GM18867 (cell line): ENCODE measurements at regions not wholly inside any gene's neighbourhood (a gene's known extent, or its start where the extent isn't known, plus 50 kb on each side); places are given as distances from the start of the nearest gene placed in this dataset.

ENCODE experiments used
- ATAC-seq: cut with Tn5 transposase; IDR thresholded peaks from one replicate; pipeline ENCODE4 v1.9.1; 2021; ENCODE audit warnings: mild to moderate bottlenecking, moderate library complexity; ENCODE audit not compliant: unreplicated experiment

DNA sequence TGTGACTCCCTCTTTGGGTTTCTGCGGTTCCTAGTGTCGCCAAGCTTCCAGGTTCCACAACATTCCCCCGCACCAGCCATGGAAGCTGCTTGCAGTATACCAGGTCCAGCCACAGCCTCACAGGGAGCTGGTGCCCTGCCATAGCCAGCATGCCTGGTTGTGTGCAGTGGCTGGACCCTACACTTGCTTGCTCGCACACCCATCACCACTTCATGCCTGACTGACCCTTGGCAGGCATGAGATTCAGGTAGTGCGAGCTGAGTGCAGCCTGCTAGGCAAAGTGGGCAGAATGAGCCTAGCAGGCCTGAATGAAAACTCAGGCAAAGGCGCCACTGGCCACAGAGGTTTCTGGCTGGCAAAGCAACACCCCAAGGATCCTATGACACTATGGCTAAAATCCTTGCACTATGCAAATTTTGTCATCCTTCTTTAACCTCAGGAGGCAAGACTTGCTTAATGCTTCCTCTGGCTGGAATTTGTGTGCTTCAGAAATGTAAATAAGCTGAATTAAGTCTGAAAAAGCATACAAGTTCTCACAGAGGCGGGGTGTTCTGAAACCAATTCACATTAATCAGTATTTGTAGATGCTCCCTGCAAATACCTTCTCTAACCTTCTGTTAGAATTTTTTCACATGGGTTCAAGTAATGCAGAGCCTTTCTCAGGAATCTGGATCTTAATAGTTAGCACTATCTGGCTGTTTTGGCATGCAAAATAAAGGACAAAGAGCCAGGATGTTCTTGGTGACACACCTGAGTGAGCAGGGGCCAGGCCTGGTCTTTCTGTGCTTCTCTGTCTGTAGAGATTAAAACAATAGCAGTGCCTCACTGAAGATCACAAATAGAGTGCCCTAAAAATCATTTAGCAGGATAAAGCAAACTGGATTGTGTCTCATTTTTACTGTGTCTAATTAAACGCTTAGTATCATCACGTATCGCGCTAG, 256.9 kb downstream of the GPATCH2 start:
- ATAC-seq = no peak

DNA sequence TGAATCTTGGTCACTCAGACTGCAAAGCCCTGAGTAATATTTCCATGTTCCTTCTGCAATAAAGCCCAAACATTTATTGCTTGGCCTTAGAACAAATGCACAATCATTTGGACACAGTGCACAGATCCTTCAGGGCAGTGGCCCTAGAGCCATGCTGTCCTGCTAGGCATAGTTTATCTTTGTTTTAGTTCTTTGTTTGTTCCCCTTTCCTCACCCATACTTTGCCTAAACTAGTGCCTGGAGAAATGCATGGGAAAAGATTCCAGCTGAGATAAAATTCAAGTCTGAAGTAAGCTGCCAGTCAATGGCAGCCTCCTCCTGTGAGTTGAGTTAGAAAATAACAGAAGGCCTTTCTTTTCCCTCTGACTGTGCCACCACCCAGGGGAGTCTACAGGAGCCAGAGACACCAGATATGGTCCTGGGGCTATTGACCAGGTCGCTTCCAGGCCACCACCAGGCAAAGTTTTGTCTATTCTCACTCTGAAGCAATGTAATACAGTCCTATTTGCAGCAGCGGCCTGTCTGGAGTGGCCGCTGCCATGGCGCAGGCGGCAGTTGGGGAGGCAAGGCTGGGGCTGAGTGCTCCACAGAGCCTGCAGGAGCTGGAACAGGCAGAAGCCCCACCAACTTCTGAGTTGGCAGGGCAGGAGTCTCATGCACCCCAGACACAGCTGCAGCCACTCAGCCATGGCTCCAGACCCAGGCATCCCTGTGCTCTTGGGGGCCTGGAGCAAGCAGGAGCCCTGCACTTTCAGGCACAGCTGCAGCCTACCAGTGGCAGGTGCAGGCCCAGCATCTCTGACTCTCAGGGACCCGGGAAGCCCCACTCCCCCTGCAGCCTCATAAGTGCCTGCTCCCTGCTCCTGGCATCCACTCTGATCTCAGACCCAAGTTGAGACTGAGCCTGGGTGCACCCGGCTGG, 258.6 kb downstream of the GPATCH2 start:
- no peak for ATAC-seq

DNA sequence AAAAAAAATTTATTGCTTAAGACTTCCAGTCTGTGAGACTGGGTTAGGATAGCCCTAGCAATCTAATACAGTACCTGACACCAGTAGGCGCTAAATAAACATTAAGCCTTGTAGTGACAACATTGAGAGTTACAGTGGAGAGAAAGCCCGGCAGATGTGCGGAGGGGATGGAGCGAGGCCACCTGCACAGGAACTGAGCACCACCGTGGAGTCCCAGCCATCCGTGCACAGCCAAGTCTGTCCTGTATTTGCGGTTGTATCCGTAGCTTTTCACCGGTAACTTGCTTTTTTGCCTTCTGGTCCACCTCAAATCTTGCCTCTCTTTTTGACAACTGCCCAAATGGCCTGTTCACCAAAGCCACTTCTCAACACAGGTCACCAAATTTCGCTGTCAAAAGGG, 260.1 kb downstream of the GPATCH2 start:
- no peak for ATAC-seq

DNA sequence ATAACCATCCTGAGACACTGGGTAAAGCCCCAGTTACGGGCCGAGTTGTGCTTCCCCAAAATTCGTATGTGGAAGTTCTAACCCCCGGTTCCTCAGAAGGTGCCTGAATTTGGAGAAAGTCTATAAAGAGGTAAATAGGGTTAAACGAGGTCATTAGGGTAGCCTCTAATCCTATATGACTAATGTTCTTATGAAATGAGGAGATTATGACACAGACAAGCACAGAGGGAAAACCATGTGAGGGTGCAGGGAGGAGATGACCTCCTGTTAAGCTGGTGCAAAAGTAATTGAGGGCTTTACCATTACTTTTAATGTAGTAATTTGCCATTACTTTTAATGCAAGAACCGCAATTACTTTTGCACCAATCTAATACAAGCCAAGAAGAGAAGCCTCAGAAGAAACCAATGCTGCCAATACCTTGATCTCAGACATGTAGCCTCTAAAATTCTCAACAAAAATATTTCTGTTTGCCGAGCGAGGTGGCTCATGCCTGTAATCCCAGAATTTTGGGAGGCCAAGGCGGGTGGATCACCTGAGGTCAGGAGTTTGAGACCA, 260.8 kb downstream of the GPATCH2 start:
- ATAC-seq = peak; percentile 2

DNA sequence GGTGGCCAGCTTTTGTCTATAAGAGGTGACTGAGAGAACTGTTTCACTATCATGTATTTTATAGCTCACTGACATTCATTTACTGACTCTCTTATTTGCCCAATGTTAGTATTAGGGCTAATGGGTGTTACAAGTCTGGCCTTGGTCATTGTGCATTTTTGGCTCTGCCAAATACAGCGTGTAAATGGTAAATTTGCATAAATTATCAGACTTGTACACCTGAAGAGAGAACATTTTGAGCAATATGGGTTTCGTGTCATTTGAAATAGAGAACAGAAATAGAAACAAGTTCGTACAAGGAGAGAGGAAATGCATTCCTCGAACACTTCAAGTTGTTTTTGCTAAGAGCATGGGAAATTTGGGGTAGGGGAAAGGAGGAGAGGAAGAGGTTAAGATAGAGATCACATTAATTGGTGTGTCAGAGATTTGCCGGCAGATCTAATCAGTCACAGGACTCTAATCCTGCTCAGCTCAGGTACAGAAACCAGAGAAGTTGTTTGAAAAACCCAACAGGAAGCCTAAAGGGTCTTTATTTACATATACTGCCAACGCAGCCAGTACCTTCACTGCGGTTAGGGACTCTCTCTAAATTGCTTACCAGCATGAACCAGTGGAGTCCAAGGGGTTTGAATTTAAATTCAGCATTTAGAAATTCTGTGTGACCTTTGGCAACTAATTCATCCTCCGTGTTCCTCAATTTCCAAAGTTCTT, 261.5 kb downstream of the GPATCH2 start:
- peak; percentile 95 for ATAC-seq

DNA sequence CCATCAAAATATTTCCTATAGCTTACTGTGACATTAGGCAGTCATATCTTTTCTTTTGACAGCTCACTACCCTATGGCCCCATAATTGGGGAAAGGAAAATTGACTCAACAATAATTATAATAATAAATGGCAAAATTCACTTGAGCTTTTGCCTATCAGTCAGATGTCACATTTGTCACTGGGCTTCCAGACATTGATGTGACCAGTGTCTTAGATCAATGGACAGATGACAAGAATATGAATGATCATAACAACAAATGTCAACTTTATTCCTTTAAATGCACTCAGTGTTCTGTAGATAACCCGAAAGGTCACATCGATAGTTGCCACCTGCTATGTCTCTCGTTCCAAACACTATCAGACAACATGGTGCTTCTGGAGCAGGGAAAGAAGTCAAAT, 266.7 kb downstream of the GPATCH2 start:
- no peak for ATAC-seq

DNA sequence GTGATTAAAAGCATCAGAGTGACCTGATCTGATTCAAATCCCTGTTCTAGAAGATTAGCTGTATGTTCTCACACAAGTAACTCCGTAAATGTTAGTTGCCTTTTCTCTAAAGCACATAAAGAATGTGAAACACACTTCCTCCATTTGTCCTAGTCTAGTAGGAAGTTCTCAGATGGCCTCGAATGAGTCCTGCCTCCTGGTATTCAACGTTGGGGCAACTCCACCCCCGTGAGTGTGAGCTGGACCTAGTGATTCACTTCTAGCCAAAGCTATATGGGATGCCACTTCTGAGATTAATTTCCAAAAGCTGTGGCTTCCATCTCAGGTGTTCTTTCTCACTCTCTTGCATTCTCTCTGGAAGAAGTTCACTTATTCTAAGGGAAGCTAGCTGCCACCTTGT, 267.6 kb downstream of the GPATCH2 start:
- ATAC-seq = no peak

DNA sequence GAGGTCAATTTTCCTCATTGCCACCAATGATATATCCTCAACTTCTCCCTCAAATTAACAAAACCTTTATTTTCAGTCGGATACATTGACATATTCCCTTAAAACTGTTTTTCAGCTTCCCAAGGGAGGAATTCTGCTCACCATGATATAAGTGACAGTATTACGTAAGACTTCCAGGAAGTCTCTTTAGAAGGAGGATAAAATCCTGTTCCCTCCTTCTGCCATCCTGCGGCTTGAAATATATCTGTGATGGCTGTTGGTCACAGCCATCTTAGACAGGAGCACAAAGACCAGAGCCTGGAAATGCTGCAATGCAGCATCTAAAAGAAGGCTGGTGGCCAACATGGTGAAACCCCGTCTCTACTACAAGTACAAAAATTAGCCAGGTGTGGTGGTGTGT, 270.4 kb downstream of the GPATCH2 start:
- no peak for ATAC-seq

DNA sequence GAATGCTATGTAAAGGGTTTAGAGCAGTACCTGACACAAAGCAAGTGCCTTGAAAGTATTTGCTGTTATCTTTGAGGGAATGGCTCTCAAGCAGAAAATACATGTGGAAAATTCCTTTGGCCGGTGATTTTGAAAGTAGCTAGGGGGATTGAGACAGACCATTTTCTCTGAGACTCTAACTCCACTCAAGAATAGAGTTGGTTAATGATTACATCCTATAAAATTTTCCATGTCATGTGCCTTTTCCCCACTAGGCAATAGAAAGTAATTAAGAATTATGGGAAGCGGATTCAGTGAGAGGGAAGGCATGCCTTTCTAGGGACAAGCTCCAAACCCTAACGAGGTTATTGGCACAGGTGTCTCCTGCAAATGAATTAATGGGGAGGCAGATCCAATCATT, 276.0 kb downstream of the GPATCH2 start:
- no peak for ATAC-seq

DNA sequence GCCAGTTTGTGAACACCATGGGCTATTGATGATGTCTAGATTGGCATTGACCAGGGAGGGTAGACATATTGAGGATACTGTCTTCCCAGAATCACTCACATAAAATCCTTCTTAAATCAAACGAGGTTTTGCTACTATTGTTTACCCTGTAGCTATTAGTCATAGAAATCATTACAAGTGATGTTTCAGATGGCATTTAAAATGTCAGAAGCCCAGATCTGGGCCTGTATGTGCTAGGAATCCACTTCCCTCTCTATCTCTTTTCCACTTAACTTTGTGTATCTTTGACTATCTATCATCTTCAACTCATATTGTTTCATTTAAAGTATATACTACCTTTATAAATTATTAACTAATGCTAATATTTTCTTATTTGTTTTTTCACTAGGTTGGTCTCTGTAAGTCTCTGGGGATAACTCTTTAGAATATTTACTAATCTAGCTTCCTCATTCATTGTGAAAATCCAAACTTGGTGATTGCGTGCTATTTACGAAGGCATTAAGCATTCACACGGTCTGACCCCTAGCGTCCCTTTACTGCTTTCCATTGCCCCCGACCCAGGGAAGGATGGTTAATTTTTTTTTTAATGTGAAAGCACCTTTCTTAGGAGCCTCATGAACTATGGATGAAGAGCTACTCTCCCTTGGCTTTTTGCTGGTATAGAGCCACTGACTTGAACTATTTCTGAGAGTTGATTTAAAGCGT, 281.8 kb downstream of the GPATCH2 start:
- no peak for ATAC-seq

DNA sequence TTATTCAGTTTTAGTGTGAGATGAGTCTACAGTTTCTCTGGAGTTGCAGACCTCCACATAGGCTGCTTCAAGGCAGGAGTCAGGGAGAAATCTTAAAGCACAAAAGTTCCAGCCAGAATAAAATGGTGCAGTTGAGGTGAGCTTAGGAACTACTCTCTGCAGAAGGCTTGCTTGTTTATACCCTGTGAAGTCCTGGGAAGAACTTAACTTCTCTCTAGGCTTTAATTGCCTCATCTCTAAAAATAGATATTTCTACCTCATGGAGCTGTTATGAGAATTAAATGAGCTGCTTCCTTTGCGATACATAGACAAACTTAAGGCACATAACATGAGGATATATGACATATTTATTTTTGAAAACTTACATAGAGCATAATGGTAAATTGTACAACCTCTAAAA, 286.2 kb downstream of the GPATCH2 start:
- ATAC-seq = no peak

DNA sequence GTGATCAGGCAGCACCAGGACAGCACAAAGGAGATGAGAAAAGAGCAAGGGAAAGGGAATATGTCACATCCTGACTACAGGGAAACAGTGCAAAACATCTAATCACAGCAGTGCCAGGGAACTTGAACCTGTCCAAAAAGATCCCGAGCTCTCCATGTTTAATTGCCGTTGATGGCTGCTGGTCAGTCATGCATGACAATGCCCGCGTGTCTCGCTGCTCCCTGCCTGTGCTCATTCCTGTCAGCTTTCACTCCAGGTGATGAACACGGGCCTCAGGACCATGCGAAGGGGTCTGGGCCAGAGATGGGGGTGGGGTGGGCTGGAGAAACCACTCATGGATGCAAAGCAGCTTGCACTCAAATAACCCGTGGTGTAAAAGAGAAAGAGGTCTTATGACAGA, 287.0 kb downstream of the GPATCH2 start:
- ATAC-seq = no peak

DNA sequence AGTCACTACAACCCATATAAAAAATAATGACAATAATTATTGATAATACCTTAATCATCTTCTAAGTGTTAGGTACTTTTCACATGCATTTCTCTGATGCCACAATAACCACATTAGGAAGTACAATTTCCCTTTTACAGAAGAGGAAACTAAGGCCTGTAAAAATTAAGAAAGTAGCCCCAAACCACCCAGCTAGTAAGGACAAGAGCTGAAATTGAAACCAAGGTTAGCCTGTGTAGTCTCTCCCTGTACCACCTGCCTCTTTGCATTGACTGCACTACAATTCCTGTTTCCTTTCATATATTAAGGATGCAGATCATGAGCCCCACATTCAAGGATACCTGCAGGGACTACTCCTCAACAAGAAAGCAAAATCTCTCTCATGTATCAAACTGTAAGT, 288.8 kb downstream of the GPATCH2 start:
- ATAC-seq = peak; percentile 57

DNA sequence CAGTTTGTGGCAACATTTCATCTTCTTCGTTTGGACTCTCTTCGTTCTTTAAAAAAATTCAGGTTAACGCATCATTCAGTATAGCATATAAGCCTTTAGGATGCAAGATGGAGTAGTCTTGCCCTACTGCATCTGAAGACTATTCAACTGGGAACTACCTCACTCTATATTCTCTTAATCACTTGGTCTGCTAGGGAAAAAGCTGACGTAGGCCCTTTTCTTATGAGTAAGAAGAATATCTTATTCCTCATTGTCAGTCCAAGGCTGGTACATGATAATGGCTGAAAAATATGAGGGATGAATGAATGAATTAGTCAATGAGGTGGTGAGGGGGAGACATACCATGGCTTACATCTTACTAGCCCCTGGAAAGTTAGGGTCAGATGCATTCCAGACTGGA, 294.2 kb downstream of the GPATCH2 start:
- no peak for ATAC-seq

DNA sequence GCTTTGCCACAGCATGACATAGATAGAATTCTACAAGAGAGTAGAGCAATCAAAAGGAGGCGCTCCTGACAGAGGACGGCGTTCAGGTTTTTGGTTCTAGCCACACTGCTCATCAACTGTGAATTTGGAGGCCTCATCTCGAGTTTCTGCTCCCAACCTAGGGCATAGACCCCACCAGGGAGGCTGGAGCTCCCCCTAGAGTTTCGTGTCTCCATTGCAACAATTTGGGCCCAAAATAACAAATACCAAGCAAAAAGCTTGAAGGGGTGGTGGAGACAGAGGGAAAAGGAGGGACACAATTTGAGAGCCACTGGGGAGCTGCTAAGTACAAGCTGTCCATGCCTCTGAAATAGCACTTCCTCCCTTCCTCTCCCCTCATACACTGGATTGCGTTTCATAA, 297.0 kb downstream of the GPATCH2 start:
- peak; percentile 86 for ATAC-seq

DNA sequence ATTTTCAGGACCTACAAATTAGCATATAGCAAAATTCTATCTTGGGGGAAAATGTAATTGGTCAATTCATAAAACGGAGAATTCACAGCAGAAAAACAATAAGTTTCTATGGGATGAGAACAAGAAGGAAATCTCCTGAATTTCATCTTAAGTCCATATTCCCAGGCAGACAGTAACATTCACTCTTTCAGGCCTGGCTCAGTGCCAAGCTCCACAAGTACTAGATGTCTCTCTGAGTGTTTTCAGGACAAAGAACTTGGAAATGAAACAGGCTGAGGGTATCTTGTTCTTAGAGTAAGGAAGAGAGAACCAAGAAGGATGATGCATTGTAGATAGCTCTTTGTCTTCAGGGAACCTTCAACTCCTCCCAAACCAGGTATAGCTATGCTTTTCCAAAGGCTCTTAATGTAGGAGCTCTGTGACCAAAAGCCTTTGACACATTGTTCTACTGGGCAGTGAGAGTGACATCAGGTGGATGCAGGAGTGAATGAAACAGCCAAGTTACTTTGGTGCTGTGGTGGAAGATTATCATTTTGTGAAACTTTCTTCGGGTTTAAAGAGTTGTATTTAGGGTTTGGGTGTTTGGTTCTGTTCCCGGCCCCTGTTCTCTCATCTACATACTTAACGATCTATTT, 298.3 kb downstream of the GPATCH2 start:
- ATAC-seq = no peak

DNA sequence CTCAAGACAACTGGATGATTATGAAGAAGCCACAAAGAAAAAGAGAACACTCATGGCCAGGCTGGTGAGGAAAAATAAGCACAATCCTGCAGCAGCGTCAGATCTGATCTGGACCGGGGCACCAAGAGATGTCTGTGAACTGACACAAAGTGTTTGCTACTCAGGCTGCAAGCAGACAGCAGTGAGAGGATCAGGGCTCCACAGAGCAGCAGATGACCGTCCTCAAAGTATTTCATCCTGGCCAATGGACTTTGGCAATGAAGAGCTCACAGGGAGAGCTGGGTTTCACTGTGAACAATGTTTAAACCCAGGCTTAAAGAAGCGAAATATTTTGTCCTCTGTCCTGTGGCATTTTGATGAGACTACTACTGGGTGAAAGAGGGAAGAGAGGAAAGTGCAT, 299.2 kb downstream of the GPATCH2 start:
- ATAC-seq = no peak

DNA sequence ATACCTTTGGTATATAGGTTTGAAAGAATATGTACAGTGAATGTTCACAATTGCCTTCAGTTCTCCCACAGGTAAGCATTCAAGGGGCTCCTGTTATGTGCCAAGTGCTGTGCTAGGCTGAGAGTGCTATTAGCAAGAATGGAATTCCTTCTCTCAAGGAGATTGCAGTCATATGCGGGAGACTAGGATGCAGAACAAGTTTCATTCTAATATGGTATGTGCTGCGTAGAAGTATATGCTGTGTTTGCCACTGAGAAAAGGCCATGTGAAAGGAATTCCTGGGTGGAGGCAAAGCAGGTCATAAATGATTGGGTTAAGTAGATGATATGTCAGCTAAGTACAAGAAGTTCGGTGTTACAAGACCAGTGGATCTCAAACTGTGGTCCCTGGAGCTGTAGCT, 303.0 kb downstream of the GPATCH2 start:
- ATAC-seq = no peak

DNA sequence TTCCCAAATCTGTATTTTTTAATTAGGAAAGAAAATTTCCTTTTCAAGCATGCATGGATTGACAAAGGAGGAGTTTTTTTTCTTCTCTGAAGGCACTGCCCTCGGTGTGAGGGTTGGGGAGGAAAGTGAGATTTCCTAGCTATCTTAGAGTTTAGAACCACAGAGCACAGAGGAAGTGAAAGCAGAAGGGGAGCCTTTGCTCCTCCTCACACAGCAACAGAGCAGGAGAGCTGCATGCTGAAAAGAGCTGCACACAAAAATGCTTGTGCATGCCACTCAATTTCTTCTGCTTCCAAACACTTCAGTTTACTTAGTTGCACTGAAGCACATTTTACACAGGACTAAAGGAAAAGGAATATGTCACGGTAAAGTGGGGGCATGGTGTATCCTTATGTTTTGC, 308.1 kb downstream of the GPATCH2 start:
- ATAC-seq = peak; percentile 100

DNA sequence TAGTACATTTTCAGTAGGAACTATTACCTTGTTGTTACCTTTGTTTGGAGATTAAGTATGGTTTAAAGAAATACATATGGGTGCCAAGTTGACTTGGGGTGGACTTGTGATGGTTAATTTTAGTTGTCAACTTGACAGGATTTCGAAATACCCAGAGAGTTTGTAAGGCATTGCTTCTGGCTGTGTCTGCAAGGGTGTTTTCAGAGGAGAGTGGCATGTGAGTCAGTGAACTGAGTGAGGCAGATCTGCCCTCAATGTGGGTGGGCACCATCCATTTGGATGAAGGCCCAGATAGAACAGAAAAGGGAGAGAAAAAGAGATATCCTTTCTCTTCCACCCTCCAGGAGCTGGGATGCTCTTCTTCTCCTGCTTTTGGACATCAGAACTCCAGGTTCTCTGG, 315.5 kb downstream of the GPATCH2 start:
- ATAC-seq = no peak
